ENCODE measurements at regions not wholly inside any gene's neighbourhood (a gene's known extent, or its start where the extent isn't known, plus 50 kb on each side); places are given as distances from the start of the nearest gene placed in this dataset.
A peak's percentile ranks its signal among the peaks of the same experiment; 100 is the strongest.

DNA sequence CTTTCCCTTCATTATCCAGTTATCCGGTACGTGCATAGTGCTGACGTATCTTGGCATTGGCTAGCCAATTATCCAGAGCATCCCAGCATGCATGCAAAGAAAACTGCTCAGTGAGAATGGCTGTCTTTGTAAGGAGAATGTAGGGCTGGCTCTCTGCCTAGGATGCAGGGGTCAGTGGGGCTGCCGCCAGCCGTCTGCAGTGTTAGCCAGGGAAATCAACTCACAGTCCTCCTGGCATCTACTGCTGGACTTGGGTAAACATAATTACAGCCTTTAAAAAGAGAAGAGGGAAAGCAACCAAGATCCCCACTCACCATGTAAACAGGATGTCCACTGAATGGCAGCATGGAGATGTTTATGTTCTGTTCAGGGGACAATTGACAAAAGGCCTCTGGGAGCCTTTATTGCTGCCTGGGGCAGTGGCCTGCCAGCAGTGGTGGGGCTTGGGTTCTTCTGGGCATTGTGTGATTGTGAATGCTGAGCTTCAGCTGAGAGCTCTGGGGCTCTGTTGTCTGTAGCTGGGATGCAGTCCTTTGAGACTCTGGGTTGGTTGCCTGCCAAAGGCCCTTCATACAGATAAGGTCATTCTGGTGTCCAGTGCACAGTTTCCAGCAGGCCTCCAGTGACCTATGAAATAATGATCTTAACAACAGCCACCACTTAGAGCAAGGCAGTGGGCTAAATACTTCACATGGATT lies 121.8 kb downstream of the TBC1D30 start (continued):
- TF ChIP-seq SIN3A (IDR thresholded peaks at IDR 0.05; ENCODE audit: borderline replicate concordance, low read depth, low read length) (no peak), RAD21 (IDR thresholded peaks at IDR 0.05; ENCODE audit: low read length) (no peak), JUND (IDR thresholded peaks at IDR 0.05) (no peak), MXI1 (IDR thresholded peaks at IDR 0.05; ENCODE audit: low read depth, low read length) (peak; percentile 30; the same call in 1 of the 2 replicates), NFIC (IDR thresholded peaks at IDR 0.05; ENCODE audit: borderline replicate concordance) (no peak), TCF12 (IDR thresholded peaks at IDR 0.05) (no peak), RCOR1 (IDR thresholded peaks at IDR 0.05; ENCODE audit: low read length) (peak; percentile 61; the same call in 1 of the 2 replicates)

- Histone ChIP-seq H2AFZ (ENCODE audit: low read depth) (no peak overlapping the region), H3K27me3 (ENCODE audit: insufficient read depth) (no peaks in the 10 kb centered on the region; the same call in 1 of the 2 replicates), H3K79me2 (ENCODE audit: insufficient read depth) (no peaks in the 10 kb centered on the region), H3K9me2 (no peaks in the 10 kb centered on the region), H4K20me1 (ENCODE audit: insufficient read depth) (no peaks in the 10 kb centered on the region), H3K36me3 (replicated peaks in 1 of 2; ENCODE audit: control insufficient read depth in 1 of 2, insufficient read depth in 2 of 2, low read length in 1 of 2) (no peaks in the 10 kb centered on the region), H3K9me3 (no peaks in the 10 kb centered on the region), H3K4me2 (no peak overlapping the region), H3K4me3 (ENCODE audit: low read depth in 2 of 2, low read length in 1 of 2) (no peak overlapping the region), H3K9ac (no peak overlapping the region), H3K4me1 (ENCODE audit: control insufficient read depth in 1 of 2, insufficient read depth in 2 of 2, low read depth in 1 of 2, low read length in 1 of 2) (peaks cover 0 to 15% of the 10 kb centered on the region in 2 experiments; a peak in 2 of 4 replicates), H3K27ac (ENCODE audit: low read depth in 2 of 2, low read length in 1 of 2) (no peak overlapping the region), H3F3A (replicated peaks; ENCODE audit: insufficient read depth) (no peaks in the 10 kb centered on the region)
- no peak for DNase-seq
- 4% methylated on average over 3 of the region's 3 CpGs for WGBS (ENCODE audit: low lambda C conversion rate)
- POLR2A ChIA-PET: no interaction called here
- CTCF ChIA-PET: interaction anchor here (1.0 kb wide), 1 partner anchor 188 kb away, joined by 3 read pairs; no protein-coding TSS in a partner anchor
- TF ChIP-seq RCOR1 (IDR thresholded peaks at IDR 0.05; ENCODE audit: low read length) (no peak), TCF12 (IDR thresholded peaks at IDR 0.05) (no peak), USF1 (IDR thresholded peaks at IDR 0.05; ENCODE audit: borderline replicate concordance, low read depth) (no peak), SIN3A (IDR thresholded peaks at IDR 0.05; ENCODE audit: borderline replicate concordance, low read depth, low read length) (no peak), TAF1 (IDR thresholded peaks at IDR 0.05; ENCODE audit: borderline replicate concordance, low read depth, low read length) (no peak), EZH2phosphoT487 (IDR thresholded peaks at IDR 0.05; ENCODE audit: borderline replicate concordance, low read depth) (no peak)
- TF ChIP-seq, protein P1, sequence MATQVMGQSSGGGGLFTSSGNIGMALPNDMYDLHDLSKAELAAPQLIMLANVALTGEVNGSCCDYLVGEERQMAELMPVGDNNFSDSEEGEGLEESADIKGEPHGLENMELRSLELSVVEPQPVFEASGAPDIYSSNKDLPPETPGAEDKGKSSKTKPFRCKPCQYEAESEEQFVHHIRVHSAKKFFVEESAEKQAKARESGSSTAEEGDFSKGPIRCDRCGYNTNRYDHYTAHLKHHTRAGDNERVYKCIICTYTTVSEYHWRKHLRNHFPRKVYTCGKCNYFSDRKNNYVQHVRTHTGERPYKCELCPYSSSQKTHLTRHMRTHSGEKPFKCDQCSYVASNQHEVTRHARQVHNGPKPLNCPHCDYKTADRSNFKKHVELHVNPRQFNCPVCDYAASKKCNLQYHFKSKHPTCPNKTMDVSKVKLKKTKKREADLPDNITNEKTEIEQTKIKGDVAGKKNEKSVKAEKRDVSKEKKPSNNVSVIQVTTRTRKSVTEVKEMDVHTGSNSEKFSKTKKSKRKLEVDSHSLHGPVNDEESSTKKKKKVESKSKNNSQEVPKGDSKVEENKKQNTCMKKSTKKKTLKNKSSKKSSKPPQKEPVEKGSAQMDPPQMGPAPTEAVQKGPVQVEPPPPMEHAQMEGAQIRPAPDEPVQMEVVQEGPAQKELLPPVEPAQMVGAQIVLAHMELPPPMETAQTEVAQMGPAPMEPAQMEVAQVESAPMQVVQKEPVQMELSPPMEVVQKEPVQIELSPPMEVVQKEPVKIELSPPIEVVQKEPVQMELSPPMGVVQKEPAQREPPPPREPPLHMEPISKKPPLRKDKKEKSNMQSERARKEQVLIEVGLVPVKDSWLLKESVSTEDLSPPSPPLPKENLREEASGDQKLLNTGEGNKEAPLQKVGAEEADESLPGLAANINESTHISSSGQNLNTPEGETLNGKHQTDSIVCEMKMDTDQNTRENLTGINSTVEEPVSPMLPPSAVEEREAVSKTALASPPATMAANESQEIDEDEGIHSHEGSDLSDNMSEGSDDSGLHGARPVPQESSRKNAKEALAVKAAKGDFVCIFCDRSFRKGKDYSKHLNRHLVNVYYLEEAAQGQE (IDR thresholded peaks at IDR 0.05; ENCODE audit: low read depth, low read length): no peak
- TF ChIP-seq, protein P2, sequence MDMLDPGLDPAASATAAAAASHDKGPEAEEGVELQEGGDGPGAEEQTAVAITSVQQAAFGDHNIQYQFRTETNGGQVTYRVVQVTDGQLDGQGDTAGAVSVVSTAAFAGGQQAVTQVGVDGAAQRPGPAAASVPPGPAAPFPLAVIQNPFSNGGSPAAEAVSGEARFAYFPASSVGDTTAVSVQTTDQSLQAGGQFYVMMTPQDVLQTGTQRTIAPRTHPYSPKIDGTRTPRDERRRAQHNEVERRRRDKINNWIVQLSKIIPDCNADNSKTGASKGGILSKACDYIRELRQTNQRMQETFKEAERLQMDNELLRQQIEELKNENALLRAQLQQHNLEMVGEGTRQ (IDR thresholded peaks at IDR 0.05; ENCODE audit: borderline replicate concordance, low read depth, low read length): no peak
Observed at GRCh38 chr12:64950711-64951298, 126.4 kb downstream of the TBC1D30 start.
